Stimulated activated CD4-positive, alpha-beta T cell treated with anti-CD3 and anti-CD28 coated beads, Interleukin-15, amount 100 ng/mL, for 48 hours (primary cell): ENCODE measurements at regions not wholly inside any gene's neighbourhood (a gene's known extent, or its start where the extent isn't known, plus 50 kb on each side); places are given as distances from the start of the nearest gene placed in this dataset.
"Not testable (repeated sequence)": the region's sequence is repeated elsewhere in the genome, so short reads cannot be mapped to it uniquely, and the experiment has no call there.

Experiments used
- DNase-seq, 2 donors: peaks; one replicate each; pipeline ENCODE4 v3.0.0-alpha.2; 2020; ENCODE audit warnings: low read depth in 2 of 2

DNA sequence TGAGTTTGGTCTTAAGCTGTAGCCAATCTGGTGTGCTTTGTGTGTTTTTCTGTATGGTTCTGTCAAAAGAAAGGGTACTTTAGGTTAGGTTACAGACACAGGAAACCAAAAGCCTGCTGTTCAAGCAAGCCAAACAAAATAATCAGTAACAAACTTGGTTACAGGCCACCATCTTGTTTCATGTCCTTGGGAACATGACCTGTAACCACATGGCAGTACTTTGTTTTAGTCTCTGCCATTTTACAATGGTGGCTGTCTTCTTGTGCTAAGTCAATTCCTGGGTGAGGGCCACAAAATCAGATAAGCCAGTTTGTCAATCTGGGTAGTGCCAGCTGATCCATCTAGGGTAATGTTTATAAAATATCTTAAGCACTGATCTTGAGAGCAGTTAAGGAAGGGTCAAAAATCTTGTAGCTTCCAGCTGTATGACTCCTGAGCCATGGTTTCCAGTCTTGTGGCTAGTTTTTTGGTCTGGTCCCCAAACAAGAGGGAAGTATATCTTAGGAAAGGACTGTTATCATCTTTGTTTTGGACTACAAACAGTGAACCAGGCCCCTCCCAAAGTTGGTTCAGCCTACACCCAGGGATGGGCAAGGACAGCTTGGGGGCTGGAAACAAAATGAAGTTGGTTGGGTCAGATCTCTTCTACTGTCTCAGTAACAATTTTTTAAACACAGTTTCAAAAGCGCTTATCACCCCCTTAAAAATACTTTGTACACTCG lies 90.0 kb downstream of the IGLL5 start:
- no peak for DNase-seq

DNA sequence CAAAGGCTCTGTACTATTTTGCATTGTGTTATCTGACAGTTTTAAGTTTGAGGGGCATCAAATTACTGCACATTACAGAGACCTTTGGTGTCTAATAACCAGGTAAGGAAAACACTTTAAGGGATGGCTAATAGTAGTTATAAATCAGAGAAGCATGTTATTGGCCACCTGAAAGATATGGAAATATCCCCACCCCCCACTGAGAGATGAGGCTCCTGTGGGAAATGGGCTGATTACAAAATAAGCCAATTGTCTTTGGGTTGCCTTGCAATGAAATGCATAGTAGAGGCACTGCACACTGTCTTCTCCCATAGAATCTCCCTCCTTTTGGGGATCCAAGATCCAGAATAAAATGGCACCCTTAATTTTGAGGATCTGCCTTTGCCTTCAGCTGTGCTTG lies 91.0 kb downstream of the IGLL5 start:
- no peak for DNase-seq

DNA sequence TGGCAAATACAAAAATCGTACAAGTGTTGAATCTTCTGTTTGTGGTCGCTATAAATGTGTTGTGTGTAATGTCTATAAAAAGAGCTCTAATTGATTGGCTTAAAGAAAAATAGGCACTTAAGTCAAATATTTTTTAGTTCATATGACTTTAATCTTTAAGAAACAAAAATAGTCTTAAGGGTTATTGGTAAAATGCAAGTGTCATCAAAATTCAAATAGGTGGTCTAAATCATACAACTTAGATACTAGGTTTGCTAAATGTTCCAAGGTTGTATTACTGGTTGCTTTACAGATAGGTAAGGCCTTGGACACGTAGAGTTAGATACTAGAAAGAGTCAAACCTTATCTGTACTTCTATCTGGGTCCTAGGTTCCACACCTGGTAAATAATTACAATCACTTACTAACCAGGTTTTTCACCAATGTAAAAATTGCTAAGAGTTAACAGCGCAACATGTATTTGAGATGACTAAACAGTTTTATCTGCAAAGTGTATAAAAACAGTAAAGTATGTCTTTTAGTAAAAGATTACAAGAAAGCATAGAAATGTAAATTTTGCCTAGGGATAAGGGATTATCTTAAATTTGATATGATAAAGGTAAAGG lies 91.1 kb upstream of the GNAZ start:
- no peak for DNase-seq

DNA sequence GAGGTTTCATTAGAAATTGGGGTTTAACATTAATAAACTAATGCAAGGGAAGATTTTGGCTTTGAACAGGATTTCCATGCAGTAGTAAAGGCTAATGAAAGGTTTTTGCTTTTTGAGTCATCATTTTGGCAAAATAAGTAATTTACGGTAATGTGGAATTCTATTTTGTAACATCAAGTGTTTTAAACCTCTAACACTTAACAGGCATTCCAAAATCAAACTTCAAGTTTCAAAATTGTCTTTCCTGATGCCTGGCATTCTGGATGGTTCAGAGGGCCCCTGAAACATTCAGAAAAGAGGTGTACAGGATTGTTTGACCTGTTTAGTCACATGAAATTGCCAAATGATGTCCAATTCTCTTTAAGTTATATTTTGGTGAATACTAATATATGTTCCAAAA lies 90.4 kb upstream of the GNAZ start:
- DNase-seq, result no peak

DNA sequence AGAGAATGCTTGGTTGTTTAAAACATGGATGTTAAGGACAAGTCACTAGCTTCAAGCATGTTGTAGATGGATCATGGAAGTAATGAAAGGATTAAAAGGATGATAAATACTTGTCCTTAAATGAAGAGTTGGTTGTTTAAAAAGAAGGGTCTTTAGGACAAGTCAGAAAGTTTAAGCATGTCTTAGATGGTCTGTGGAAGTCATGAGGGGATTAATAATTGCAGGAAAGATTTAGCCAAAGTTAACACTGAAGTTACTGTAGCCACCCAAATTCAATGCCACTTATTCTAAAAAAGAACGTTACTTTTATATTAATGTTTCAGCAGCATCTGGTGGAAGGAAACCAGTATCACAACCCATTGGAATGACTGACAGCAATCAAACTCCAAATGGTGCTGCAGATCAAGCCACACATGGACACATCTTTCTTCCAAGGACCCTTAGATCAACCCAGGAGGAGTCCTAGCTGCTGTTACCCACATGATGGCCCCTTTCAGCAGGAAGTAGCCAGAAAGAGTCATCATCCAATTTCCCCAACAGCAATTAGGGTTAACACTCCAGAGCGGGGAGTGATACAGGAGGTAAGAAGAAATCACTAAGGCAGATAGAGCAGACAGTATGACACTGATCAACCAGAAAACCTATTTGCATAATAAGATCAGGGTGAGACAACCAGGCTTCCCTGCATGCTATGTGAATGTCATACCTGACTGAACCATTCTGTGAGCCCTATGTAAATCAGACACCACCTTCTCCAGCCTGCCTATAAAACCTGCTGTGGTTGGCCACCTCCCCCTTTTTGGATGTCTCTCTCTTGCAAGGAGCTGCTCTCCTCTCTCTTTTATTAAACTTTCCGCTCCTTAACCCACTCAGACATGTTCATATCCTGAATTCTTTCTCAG lies 88.4 kb upstream of the GNAZ start:
- no peak for DNase-seq

DNA sequence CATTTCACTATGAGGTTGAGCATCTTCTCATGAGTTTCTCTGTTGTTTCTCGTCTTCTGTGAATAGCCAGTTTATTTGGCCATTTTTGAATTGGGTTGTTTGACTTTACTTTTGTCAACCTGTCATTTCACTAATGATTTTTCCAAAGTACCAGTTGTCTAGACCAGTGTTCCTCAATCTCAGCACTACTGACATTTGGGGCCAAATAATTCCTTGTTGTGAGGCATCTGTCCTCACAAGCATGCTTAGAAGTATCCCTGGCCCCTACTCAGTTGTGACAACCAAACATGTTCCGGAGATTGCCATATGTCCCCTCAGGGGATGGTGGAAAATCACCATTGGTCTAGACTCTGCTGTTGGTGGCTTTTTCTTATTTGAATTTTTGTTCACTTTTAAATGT lies 87.7 kb upstream of the GNAZ start:
- DNase-seq, result no peak

DNA sequence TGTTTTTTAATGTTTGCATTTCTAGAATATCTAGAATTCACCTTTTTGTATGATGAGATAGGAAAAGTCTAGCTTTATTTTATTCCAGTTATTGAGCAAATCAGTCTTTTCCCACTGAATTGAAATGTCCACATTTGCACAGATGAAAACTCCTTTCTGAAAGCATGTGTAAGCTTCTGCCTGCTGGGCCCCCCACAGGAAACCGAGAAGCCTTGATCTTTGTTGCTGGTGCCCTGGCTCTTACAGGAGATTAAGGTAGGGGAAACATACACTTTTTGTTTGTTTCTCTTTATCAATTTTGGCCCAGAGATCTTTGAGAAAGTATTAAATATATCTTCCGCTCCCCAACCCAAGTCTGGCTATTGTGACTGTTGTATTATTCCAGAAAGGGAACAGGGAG lies 87.2 kb upstream of the GNAZ start:
- DNase-seq, result no peak

DNA sequence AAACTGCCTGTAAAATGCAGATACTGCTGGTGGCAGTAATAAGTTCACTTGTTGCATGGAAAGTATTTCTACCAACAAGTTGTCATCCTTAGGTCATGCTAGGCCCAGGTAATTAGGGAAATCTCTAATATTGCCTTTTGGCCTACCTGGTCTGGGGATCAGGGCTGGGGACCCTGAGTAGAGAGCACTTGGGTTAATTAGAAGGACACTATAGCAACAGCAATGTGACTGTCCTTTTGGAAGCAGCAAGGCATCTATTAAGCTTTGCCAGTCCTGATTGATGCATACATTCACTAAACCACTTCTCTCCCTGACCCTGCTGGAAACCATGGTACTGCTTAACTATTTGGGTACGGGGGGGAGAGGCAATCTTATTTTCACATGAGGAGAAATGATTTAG lies 86.5 kb upstream of the GNAZ start:
- no peak for DNase-seq

DNA sequence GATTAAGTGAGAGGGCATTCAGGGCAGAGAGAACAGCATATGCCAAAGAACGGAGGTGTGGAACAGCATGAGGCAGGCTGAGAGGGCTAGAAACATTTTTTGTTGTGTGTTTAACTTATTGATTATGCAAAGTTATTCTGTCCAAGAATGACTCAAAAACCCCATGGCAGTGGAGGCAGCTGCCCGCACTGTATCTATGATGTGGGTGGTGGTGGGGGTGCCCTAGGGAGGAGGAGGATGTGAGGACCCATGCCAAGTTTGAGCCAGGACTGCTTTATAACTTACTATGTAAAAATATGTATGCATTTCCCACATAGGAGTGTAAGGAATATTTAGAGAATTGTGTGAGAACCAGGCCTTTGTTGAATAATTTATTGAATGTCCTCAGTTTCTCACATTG lies 85.4 kb upstream of the GNAZ start:
- no peak for DNase-seq

DNA sequence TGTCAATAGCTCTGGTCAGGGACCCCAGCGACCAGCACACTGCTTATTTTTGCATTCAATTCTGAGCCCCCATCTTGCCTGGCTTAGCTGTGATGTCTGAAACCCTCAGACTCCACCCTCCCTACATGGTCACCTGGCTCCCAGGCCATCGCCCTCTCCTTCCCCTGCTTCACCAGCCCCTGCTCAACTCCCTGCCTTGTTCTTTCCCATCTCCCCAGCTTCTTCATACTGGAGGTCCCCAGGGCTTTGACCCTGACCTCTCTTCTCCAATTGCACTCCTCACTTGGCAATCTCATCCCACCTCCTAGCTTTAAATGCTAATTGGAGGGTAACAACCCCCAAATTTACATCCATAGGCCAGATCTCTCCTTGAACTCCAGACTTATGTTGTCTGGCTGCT lies 84.3 kb upstream of the GNAZ start:
- DNase-seq, result no peak

DNA sequence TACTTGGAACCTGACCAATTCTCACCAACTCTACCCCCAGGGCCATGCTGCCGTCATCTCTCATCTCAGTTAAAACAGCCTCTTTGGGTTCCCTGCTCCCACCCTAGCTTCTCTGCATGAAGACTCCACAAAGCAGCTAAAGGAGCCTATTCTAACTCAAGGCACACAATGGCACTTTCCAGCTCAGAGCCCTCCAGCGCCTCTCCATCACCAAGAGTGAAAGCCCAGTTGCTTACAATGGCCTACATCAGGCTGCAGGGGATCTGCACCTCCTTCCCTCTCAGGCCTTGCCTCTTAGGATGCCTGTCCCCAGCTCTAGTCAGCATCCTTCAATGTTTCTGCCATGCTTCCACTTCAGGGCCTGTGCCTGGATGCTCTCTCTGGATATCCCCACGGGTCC lies 83.7 kb upstream of the GNAZ start:
- no peak for DNase-seq

DNA sequence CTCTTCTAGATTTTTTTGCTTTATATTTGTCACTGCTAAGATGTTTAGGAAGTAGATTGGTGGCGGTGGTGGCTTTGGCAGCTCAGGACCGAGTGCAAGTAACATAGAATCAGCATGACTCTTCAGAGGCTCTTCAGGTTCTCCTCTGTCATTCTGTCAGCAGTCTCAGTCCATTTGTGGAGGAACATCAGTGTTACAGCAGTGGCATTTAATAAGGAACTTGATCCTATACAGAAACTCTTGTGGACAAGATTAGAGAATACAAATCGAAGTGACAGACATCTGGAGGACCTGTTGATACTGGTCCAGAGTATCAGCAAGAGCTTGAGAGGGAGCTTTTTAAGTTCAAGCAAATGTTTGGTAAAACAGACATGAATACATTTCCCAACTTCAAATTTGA lies 82.2 kb upstream of the GNAZ start:
- no peak for DNase-seq

DNA sequence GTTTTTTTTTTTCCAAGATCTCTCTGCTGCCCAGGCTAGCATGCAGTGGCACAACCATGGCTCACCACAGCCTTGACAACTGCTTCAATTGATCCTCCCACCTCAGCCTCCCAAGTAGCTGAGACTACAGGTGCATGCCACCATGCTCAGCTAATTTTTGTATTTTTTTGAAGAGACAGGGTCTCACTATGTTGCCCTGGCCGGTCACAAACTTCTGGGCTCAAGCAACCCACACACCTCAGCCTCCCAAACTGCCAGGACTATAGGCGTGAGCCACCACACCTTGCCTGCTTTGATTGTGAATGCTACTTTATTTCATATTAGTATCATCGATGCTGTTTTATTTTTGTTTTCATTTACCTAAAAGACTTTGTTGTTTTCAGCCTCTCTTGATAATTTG lies 81.5 kb upstream of the GNAZ start:
- no peak for DNase-seq

DNA sequence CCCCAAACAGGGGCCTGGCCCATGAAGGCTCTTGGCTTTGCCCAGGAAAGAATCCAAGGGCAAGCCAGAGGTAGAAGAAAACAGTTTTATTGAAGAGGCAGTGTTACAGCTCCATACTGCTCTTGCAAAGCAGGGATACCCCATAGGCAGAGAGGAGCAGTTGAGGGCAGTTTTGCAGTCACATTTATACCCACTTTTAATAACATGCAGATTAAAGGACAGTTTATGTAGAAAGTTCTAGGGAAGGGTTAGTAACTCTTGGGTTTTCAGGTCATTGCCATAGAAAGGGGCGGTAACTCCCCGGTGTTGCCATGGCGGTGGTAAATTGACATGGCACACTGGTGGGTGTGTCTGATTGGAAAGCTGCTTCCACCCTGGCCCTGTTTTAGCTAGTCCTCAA lies 80.5 kb upstream of the GNAZ start:
- no peak for DNase-seq

DNA sequence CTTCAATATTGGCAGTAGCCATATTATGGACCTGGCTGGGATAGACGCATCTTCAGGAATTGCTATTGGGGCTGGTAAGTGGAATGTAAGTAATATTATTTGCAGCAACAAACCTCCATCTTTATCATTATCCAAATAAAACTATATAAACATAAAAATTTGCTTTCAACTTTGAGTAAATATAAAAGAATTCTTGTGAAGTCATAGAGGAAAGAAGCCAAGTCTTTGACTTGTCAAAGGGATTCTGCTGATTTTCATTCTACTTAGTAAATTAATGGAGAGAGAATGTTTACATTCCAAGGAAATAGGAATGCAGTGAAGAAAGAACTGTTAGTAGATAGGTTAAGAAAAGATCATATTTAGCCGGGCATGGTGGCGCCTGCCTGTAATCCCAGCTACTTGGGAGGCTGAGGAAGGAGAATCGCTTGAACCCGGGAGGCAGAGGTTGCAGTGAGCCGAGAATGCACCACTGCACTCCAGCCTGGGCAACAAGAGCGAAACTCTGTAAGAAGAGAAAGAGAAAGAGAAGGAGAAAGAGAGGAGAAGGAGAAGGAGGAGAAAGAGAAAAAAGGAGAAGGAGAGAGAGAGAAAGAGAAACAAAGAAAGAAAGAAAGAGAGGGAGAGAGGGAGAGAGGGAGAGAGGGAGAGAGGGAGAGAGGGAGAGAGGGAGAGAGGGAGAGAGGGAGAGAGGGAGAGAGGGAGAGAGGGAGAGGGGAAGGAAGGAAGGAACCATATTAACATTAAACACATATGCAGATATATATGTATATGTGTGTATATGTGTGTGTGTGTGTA lies 79.4 kb upstream of the GNAZ start:
- not testable (repeated sequence) for DNase-seq

DNA sequence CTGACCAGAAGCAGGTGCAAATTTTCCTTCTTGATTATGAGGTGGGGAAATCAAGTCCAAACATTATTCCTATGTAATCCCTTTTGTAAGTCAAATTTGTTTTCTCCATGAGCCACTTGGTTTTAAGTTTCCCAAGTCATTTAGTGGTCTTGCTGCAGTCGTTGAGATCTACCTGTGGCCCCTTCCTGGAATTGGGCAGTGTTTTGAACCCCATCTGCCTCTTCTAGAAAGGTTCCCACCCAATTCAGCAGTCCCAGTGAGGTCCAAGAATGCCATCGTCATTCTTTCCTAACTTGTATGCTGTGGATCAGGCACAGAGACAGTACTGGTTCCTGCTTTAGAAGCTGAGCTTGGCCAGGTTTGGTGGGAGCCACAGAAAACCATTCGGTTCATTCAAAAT lies 77.8 kb upstream of the GNAZ start:
- no peak for DNase-seq

DNA sequence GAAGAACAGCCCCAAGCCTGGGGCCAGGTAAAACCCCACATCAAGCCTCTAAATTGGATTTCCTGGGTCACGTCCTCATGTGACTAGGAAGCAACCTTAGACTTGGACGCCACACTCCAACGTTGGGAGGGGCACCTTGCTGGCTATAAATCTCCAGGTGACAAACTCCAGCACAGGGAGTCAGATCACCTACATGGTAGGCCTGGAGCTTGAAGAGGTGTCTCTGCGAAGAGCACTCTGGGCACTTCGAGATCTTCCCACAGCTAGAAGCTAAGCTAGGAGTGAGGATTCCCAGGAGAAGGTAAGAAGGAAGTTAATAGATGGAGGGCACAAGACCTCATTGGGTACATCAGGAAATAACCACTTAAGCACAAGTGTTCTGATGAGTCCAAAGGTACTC lies 77.1 kb upstream of the GNAZ start:
- no peak for DNase-seq

DNA sequence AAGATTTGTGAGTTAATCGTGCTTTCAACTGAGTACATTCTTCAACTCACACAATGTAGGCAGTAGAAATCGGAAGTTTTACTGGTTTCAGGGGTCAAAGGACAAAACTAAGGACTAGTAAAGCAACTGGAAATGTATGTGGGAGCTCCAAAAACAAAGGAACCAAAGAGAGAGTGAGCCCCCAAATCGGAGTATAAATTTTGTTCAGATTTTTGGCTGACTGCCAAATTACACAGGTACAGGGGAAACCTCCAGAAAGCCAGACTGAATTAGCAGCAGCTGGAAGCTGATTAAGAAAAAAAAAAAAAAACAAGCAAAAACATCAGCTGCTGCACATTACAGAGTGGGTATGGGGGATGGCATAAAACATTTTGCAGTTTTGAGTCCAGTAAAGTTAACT lies 75.2 kb upstream of the GNAZ start:
- no peak for DNase-seq

DNA sequence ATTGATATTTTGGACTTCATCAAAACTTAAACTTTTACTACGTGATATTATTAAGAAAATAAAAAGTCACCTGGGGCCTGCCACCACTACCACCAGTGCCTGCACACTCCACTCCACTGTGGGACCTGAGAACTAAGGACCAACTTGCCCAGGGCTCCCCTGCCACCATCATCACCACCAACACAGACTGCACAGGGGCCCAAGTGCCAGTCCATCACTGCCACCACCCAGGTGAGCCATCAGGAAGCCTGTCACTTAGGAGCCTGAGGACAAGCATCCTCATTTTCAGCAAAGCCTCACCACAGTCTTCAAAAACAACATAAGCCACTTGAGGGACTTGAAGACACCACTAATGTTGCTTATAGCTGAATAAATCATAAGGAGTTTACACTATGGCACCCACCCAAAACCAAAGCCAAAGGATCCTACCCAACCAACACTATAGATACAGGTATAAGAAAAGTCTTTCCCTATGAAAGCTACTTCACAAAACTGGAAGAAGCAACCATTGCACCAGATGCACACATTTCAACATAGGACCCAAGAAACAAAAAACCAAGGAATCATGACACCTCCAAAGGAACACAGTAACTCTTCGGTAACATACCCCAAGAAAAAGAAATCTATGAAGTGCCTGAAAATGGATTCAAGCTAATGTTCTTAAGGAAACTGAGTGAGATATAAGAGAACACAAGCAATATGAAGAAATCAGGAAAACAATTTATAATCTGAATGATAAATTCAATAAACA lies 73.6 kb upstream of the GNAZ start:
- DNase-seq, result no peak

DNA sequence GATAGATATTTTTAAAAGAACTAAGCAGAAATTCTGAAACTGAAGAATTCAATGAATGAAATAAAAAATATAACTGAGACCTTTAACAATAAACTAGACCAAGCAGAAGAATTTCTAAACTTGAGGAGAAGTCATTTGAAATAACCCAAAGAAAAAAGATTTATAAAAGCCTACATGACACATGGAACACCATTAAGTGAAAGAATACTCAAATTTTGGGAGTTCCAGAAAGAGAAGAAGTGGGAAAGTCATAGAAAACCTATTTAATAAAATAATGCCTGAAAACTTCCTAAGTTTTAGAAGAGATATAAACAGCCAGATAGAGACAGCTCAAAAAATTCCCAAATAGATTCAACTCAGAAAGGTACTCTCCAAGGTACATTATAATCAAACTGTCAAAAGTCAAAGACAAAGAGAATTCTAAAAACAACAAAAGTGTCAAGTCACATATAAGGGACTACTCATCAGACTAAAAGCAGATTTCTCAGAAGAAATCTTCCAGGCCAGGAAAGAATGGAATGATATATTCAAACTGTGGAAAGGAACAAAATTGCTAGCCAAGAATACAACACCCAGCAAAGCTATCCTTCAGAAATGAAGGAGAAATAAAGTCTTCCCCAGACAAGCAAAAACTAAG lies 72.9 kb upstream of the GNAZ start:
- DNase-seq, result no peak

DNA sequence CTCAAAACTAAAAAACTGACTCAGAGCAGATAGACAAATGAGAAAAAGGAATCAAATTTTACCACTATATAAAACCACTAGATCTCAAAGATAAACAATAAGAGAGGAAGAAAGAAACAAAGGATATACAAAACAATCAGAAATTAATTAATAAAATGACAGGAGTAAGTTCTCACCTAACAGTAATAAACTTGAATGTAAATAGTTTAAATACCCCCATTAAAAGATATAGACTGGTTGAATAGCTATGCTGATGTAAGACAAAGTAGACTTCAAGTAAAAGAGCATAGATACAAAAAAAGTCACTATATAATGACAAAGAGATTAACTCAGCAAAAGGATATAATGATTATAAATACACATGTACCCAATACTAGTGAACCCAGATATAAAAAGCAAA lies 72.3 kb upstream of the GNAZ start:
- no peak for DNase-seq
